GM12875 (cell line): ENCODE measurements at regions not wholly inside any gene's neighbourhood (a gene's known extent, or its start where the extent isn't known, plus 50 kb on each side); places are given as distances from the start of the nearest gene placed in this dataset.
A peak's percentile ranks its signal among the peaks of the same experiment; 100 is the strongest.

Experiments
- H3K4me3 ChIP-seq: one replicate; pipeline ENCODE4 v1.5.1; 2011; ENCODE audit warnings: low read depth, low read length, control low read depth
- CTCF ChIP-seq: IDR thresholded peaks from 2 replicates; pipeline ENCODE4 v1.5.1; 2011; ENCODE audit warnings: low read depth, mild to moderate bottlenecking, control low read depth, inconsistent platforms, low read length, moderate library complexity, borderline replicate concordance; ENCODE audit not compliant: insufficient read depth

- no peak overlapping the region for H3K4me3 ChIP-seq
- TF ChIP-seq CTCF, result peak; percentile 47; the same call in 1 of the 2 replicates
Observed at GRCh38 chr14:25150934-25151790, 101.2 kb upstream of the STXBP6 start.

GRCh38 chr14:25150401-25150800 is 100.5 kb upstream of the STXBP6 start:
- no peak overlapping the region for H3K4me3 ChIP-seq
- no peak for TF ChIP-seq CTCF

- no peak for TF ChIP-seq CTCF
- no peak overlapping the region for H3K4me3 ChIP-seq
Observed at GRCh38 chr14:25140411-25140810, 90.5 kb upstream of the STXBP6 start.

- H3K4me3 ChIP-seq, result no peak overlapping the region
- no peak for TF ChIP-seq CTCF
Observed at GRCh38 chr14:25136811-25137210, 86.9 kb upstream of the STXBP6 start.

- no peak for TF ChIP-seq CTCF
- H3K4me3 ChIP-seq, result no peak overlapping the region
Observed at GRCh38 chr14:25134184-25134583, 84.2 kb upstream of the STXBP6 start.

- H3K4me3 ChIP-seq, result no peak overlapping the region
- peak; percentile 75 for TF ChIP-seq CTCF
Observed at GRCh38 chr14:25132732-25133422, 82.9 kb upstream of the STXBP6 start.
